GM18505 (cell line): ENCODE measurements at regions not wholly inside any gene's neighbourhood (a gene's known extent, or its start where the extent isn't known, plus 50 kb on each side); places are given as distances from the start of the nearest gene placed in this dataset.
A peak's percentile ranks its signal among the peaks of the same experiment; 100 is the strongest.

Source experiments
- ATAC-seq: cut with Tn5 transposase; IDR thresholded peaks from one replicate; pipeline ENCODE4 v1.9.1; 2021; ENCODE audit not compliant: unreplicated experiment
- POLR2A ChIP-seq: IDR thresholded peaks from 4 replicates; pipeline ENCODE4 v1.6.1; 2011; ENCODE audit warnings: borderline replicate concordance; ENCODE audit not compliant: insufficient read depth, insufficient read length; ENCODE audit errors: extremely low read depth

DNA sequence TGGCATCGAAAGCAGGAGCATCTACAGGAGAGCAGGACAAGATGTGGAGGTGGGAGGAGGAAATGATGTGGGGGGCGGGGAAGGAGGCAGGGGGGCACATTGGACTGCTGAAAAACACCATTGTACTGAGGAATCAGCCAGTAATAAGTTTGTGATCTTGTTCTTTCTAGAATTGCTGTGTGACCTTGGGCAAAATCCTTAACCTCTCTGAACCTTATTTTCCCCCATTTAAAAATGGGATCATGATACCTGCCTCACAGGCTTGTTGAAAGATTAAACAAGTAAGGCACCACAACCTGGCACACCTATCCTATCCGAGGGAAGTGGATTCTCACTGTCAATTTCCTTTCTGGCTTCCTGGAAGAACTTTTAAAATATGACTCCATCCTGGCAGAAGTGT lies 56.9 kb upstream of the ARRDC4 start:
- TF ChIP-seq POLR2A = no peak
- no peak for ATAC-seq

DNA sequence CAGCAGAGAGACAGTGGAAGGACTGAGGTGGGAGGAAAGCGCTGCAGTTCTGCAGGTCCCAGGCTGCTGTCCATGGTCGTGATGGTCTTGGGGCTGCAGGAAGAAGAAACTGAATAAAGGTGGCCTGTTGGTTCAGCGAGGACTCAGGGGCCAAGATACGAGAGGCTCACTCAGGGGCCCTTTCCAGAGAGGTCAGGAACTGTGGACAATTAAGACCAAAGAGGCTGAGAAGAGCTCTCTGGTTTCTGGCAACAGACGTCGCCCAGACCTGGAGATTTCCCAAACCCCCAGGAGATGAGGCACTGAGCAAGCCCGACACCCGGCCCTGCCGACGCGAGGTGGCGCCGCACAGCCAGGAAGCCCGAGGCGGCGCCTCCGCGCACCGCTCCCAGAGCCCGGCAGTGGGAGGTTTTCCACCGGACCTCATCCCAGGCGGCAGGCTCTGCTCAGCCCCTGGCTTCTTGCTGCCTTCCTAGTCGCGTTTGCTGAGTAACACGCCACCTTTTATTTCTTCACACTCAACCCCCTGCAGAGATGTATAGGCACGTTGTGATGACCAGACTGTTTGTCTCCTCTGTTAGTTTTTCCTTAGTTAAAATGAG lies 56.4 kb upstream of the ARRDC4 start:
- no peak for TF ChIP-seq POLR2A
- ATAC-seq = no peak

DNA sequence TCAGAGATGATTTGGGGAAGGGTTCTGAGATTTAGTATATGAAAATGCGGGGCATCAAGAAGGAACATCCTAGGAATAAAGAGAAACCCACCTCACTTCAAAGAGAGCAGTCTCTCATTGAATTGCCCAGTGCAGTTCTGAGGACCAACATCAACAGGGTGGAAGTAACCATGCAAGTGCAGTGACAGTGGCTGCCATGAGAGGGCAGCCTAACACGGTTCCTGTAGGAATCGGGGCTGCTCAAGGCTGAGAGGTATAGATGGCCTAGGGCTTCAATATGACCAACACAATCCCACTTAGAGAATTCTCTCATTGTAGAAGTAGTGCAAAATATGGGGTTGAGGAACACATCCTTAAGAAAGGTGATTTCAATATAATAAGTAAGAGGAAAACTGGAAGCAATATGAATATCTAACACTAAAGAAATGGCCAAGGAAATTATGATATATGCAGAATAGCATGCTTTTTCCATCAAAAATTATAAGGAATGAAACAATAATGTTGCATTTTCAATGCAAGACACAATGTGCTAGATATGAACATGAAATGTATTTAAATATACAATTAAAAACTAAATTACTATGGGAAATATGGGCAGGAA lies 51.1 kb upstream of the ARRDC4 start:
- no peak for TF ChIP-seq POLR2A
- peak; percentile 99 for ATAC-seq
